GM21447 (cell line): ENCODE measurements at regions not wholly inside any gene's neighbourhood (a gene's known extent, or its start where the extent isn't known, plus 50 kb on each side); places are given as distances from the start of the nearest gene placed in this dataset.

ENCODE experiments used
- ATAC-seq: cut with Tn5 transposase; IDR thresholded peaks from one replicate; pipeline ENCODE4 v1.9.1; 2021; ENCODE audit not compliant: unreplicated experiment

DNA sequence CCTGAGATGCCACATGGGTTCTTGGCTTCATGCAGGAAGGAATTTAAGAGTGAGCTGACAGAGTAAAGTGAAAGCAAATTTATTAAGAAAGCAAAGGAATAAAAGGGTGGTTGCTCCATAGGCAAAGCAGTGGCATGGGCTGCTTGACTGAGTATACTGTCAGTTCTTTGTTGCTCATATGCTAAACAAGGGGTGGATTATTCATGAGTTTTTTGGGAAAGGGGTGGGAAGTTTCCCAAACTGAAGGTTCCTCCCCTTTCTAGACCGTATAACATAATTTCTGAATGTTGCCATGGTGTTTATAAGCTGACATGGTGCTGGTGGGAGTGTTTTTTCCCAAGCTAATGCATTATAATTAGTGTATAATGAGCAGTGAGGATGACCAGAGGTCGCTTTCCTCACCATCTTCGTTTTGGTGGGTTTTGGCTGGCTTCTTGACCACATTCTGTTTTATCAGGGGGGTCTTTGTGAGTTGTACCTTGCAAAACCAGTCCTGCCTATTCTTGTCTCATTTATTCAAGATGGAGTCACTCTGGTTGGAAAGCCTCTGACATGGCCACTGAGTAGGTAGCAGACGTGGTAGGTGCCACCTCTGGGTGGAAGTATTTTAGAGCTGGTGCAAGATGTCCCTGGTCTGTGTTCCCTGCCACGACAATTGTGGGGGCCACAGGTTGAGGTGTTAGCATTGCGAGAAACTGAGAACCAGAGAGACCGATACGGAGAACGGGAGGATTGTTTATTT lies 107.5 kb upstream of the SDK1 start:
- ATAC-seq: no peak

DNA sequence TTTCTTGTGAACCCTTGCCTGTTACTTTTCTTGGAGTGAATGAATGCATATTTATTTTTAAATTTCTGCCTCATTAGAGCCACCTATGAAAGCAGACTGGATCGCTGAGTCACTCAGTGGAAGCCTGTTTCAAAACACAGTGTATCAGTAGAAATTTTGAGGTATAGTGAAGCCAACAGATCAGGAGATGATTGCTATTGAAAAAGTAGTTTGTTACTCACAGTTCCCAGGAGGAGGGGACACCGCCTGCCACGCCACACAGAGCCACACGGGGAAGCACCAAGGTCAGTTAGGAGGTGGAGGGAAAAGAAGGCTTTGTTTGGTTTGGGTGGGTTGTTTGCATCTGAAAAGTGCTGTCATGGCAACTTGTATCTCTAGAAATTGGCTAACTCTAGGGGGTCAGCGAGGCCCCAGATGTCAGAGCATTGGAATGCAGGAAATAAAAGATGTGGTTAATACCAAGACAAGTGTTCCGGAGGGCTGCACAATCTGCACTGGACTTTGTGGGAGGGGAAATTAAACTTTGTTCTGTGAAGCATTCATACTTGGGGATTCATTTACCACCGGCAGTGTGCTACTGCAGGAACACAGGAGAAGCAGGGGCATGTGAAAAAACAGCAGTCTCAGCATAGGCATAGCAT lies 106.4 kb upstream of the SDK1 start:
- ATAC-seq: no peak

DNA sequence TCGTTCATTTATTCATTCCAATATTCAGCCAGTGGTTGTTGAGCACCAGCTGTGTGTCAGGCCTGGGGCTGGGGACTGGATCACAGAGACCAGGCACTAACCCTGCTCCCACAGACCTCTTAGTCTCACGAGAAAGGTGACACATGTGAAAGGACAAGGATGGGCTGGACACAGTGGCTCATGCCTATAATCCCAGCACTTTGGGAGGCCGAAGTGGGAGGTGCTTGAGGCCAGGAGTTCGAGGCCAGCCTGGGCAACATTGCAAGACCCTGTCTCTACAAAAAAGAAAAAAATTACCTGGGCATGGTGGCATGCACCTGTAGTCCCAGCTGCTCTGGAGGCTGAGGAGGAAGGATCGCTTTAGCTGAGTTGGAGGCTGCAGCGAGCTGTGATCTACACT lies 105.9 kb upstream of the SDK1 start:
- ATAC-seq: no peak

DNA sequence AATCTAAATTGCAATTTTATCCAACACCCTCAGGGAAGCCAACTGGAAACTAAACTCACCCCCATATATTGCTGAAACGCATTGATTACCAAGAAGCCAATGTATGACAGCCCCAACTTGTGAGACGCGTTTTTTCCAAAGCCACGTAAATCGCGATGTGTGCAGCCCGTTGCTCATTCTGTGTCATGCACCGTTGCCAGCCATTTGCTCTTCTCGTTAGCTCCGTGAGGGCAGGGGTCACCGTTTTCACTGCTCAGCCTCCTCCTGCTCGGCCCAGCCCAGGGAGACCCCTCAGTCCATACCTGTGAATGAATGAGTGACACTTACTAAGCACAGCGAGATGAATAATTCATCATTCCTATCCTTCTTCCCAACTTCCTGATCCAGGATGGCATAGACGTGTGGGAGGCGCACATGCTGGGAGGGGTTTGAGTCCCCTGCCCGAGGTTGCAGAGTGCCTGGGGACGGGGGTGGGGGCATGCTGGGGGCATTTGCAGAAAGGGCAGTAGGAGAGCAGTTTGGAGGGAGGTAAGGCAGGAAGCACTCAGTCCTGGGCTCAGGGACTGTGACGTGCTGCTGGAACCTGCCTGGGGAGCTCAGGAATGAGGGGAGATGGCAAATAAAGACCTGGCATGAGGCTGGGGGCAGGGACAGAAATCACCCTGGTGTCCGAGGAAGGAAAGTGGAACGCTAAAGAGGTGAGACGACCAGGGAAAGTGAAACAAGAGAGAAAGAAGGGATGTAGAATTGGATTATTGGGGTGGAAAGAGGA lies 104.2 kb upstream of the SDK1 start:
- no peak for ATAC-seq

DNA sequence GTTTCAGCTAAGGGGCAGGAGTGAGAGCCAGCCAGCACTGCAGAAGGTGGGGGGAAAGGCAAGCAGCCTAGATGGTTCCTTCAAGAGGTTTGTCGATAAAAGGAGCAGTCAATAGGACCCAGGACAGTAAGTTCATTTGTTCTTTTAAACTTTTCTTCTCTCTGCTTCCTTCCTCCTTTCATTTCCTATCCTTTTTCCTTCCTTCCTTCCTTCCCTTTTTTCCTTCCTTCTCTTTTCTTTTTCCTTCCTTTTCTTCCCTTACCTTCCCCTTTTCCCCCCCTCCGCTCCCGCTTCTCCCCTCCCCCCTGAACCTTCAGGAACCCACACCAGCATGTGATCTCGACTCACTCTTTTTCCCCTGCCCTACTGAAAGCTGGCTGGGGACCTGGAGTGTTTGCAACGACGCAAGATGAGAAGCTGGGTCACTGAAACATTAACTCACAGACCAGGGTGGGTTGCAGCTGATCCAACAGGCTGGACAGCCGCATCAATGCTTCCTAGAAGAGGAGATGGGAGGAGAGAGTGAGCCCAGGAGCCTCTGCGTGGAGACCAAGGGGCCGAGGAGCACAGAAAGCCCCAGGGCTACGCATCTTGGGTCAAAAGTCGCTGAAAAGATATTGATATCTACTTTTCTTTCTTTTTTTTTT lies 103.4 kb upstream of the SDK1 start:
- ATAC-seq: no peak

DNA sequence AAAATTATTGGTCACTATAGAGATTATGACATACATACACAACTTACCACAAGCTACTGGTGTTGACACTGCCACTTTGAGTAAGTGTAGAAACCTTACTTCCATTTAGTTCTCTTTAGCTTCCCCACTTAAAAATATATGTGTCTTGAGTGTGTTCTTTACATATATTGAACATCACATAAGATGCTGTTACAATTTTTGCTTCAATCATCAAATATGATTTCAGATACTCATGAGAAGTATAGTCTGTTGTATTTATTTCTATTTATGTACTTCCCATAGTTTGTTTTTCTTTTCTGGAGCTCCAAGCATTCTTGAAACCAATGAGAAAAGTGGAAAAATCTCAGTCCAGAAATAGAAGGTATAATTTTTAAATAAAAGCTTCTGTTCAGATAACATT lies 102.7 kb upstream of the SDK1 start:
- ATAC-seq: no peak

DNA sequence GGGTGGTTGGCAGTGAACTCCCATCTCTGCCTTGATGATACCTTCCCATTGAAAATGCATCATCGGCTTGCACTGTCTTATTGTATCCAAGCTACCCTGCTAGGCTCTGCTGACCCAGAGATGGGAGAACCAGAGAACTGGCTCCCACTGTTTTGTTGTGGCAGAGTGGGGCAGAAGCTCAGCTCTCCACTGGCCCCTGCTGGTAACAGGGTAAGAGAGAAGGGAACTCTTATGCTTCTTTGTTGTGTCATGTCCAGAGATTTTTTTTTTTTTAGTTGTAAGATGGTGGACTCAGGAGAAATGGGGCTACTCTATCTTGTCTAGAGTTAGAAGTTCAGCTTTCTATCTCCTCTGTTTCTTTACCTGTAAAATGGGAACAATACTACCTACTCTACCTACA lies 100.5 kb upstream of the SDK1 start:
- ATAC-seq: no peak

DNA sequence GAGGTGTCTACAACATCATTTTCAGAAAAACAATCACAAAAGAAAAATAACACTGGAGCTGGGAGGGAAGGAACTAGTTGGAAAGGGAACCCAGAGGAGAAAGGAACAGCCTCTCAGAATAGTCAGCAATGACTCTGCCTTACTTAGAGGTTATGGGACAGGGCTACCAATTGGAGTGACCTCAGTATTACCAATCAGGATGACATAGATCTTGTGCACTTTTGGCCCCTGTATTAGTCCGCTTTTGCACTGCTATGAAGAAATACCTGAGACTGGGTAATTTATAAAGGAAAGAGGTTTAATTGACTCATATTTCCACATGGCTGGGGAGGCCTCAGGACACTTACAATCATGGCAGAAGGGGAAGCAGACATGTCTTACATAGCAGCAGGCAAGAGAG lies 99.7 kb upstream of the SDK1 start:
- no peak for ATAC-seq

DNA sequence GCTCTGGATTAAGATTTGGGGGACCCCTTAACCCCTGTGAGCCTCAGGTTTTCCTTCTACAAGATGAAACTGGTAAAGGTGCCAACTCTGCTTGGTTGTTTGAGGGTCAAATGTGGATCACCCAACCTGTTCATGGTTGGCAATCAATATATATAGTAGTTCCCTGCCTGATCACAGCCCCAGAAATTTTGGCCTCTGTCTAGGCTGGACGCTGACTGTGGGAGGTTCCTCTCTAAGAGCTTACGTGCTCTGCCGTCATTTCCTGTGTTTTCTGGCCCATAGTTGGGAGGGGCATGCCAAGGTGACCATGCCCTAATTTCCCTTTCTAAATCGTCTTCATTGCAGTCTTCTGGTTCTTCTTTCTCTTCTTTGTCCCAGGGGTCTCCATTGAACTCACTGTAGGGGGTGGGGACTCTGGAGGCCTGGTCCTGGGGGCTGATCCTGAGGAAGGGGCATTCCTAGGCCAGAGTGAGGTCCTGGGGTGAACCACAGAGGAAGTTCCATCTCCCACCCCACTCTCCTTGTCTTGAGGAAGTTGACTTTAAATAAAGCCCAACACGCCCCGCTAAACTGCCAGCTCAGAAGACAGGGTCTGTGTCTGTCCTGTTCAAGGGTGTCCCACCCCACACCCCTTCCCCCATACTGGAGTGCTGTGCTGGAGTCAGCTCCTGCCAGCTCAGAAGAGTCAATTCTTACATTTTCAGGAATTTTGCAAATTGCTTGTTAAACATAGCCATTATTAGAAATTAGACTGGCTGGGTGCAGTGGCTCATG lies 98.9 kb upstream of the SDK1 start:
- no peak for ATAC-seq

DNA sequence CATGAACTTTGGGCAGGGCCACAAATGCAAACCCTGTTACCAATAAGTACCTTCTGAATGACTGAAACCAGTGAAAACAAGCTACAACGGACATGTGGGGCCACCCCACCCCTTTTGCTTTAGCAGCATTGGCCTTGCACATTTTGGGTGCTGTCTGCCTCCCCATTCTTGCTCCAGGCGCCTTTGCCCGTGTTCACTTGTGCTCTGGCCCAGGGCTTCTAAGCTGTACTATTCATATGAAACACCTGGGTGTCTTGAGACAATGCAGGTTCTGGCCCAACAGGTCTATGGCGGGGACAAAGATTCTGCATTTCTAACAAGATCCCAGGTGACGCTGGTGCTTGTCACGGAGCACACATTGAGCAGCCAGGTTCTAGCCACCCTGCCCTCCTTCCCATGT lies 96.5 kb upstream of the SDK1 start:
- no peak for ATAC-seq

DNA sequence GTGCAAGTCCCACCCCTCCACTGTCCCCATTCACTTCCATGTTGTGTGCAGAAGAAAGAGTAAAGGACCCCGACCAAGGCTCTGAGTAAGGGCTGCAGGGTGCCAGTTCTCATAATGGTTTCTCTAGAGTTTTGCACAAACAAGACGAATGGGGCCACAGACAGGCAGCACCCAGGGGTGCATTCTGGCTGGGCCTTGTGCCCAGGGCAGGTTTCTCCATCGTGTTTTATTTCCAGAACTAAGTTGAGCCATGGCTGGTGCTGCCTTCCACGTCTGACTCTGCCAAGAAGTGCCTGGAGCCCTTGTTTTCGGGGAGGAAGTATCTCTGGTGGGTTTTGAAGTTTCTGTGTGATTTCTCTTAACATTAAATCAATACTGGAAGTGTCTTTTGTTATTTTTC lies 95.0 kb upstream of the SDK1 start:
- ATAC-seq: no peak

DNA sequence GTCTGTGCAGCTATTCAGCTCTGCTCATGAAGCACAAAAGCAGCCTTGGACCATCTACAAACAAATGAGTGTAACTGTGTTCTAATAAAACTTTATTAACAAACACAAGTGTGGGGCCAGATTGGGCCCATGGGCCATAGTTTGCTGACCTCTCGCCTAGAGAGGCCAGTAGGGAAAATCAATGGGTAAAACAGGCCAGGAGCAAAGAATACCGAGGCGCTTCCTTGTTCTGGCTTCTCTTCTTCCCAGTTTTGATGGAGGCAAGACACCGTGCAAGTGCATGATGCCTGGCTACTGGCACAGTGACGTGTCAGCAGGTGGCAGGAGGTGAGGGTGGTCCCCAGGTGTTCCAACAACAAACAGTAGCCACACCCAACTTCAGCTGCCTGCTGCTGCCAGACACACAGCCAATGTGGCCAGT lies 94.3 kb upstream of the SDK1 start:
- no peak for ATAC-seq

DNA sequence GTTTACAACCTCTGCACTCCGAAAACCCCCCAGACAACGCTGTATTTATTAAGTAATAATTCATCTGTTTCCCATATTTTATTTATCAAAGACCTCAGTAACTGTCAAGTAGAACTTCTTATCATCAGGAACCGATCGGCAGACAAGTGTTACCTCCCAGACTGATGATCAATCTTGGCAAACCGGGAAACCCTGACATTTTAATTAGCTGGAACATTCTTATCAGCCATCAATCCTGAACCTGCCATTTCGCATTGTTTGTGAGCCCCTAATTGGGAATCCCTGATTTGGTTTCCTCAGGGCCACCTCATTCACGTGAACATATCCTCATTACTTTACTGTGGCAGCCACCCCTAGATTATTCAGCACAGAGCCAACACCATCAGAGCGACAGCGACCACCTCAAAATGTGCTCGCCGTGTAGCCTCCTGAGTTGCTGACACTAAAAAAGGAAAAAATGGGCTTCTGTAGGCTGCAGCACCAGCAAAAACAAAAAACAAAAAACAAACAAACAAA lies 93.6 kb upstream of the SDK1 start:
- ATAC-seq: no peak

DNA sequence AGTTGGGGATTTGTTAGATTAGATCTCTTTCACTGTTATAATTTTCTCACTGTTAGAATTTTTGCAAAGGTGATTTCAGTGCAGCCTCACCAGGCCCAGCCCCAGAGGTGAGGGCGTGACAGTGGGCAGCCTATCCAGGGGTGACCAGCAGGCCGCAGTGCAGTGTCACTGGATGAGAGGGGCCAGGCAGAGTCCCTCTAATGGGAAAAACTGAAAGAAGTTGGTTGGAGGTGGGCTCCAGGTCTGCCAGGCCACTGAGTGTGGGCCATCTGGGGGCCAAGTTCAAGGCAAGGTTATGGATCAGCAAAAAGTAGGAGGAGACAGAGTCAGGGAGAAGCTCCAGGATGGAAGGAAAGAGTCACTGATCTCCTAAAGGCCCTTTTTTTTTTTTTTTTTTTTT lies 90.5 kb upstream of the SDK1 start:
- ATAC-seq: no peak

DNA sequence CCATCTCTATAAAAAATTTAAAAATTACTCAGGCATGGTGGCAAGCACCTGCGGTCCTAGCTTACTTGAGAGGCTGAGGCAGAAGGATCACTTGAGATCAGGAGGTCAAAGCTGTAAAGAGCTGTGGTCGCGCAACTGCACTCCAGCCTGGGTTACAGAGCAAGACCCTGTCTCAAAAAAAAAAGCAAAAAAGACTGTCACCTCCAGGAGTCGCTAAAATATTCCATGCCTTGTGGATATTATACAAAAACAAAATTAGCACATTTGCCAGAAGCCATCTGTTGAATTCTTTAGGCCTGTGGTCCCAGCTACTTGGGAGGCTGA lies 87.0 kb upstream of the SDK1 start:
- no peak for ATAC-seq

DNA sequence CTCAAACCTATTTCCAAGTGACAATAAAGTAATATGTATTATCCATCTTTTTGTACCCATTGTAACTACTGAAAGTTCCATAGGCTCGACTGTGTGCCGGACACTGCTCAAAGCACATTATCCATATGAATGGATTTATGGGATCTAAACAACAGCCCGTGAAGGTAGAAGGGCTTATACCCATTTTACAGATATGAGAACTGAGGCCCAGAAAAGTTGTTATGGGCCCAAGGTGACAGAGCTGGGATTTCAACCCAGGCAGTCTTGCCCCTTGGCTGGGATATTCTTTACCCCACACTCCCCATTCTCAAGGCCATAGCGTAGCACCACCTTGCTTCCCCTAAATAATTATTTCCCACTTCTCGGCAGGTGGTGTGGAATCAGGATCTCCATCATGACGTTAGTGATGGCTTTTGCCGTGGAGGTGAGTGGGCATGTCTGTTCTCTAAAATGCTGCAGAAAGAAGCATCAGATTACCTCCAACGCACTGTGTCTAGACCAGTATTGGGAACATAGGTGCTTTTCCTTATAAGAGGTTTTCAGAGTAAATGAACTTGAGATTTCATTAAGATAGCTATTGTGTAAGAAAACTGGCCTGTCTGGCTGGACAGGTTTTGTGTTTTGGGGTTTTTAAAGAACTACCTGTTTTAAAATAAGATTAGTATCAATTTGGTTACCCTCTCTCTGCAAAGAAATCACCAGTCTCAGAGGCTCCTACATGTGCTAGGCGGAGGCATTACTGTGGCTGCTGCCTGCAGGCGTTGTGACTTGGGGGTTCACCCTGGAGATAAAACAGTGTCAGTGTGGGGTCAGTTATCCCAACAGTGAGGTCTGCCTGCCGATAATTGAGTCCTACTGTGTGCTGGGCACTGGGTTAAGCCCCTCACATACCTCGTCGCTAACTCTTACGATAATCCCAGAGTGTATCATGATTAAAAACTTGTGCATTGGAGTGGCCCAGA lies 85.1 kb upstream of the SDK1 start:
- ATAC-seq: no peak

DNA sequence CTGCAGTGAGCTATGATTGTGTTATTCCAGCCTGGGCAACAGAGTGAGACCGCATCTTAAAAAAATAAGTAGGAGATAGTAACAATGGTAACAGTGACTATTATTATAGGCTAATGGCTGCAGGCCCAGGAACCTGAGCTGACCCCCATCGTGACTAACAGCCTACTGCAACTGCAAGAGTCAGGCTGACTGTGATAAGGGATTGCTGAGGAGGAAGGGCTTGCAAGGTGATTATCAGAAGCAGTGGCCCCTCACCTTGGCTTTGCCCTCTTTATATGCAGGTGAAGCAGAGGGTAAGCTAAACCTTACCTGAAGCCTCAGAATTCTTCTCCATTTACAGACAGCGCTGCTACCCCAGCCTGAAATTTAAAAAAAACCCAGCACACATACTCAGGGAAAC lies 83.9 kb upstream of the SDK1 start:
- no peak for ATAC-seq

DNA sequence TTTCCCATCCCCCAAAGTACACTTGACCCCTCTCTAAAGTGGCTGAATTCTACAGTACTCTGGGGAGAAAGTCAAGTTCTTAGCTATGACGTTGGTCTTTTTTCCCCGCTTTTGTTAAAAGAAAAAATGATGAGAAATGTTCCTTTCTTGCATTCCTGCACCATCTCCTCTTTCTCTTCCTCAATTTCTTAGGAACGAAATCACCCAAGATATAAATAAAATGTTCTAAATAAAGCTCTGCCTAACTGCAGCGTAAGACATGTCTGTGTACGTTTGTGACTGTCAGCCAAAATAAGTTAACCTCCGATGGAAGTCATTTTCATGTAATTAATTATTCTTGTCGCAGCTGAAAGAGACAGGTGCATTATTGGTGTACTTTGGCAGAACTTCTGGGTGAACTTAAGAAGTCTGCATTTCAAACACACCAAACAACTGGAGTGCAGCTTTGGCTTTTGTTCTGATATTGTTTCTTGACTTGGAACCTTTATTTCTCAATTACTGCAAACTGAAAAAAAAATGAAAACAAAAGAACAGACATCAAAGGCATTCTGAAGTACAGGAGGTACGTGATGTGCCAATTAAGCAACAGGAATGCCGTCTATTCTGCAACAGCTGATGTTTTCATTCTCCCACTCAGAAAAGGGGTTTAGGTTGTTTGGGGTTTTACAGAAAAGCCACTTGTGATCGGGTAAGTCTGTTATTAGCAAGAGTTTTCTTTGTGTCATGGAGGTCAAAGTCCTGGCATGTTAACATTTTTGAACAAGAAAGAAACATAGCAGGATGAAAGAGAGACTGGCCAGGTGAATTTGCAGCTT lies 82.4 kb upstream of the SDK1 start:
- no peak for ATAC-seq

DNA sequence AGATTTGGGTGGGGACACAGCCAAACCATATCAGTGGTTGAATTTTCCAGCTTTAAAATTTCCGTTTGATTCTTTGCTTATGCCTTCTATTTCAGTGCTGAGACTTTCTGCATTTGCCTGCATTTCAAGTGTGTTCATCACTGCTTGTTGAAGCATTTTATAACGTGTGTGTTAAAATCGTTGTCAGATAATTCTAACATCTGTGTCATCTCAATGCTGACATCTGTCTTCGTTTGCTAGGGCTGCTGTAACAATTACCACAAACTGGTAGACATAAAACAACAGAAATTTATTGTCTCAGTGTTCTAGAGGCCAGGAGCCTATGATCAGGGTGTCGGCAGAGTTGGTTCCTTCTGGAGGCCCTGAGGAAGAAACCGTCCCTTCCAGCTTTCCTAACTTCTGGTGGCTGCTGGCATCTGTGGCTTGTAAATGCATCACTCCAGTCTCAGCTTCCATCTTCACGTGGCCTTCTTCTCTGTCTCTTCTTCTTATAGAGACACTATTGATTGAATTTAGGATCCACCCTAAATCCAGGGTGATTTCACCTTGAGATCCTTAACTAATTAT lies 71.1 kb upstream of the SDK1 start:
- no peak for ATAC-seq
